ENCODE measurements at regions not wholly inside any gene's neighbourhood (a gene's known extent, or its start where the extent isn't known, plus 50 kb on each side); places are given as distances from the start of the nearest gene placed in this dataset.

DNA sequence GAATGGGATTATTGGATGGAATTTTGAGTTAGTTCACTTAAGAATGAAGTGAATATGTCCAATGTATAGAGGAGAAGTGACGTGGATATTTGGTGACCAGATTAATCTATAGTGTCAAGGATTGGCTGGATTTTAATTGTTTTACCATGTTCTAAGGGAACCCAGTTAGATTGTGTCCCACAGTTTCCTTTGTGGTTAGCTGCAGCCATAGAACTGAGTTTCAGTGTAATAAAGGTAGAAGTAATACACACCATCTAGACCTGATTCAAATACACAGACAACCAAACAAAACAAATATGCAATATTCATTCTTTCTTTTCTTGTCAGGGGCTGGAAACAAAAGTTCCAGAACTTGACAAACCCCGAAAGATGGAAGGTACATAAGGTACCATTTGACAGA is 88.0 kb upstream of the RGS18 start:
- TF ChIP-seq, protein P1, sequence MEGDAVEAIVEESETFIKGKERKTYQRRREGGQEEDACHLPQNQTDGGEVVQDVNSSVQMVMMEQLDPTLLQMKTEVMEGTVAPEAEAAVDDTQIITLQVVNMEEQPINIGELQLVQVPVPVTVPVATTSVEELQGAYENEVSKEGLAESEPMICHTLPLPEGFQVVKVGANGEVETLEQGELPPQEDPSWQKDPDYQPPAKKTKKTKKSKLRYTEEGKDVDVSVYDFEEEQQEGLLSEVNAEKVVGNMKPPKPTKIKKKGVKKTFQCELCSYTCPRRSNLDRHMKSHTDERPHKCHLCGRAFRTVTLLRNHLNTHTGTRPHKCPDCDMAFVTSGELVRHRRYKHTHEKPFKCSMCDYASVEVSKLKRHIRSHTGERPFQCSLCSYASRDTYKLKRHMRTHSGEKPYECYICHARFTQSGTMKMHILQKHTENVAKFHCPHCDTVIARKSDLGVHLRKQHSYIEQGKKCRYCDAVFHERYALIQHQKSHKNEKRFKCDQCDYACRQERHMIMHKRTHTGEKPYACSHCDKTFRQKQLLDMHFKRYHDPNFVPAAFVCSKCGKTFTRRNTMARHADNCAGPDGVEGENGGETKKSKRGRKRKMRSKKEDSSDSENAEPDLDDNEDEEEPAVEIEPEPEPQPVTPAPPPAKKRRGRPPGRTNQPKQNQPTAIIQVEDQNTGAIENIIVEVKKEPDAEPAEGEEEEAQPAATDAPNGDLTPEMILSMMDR (IDR thresholded peaks at IDR 0.05; ENCODE audit: low read depth, low read length), result no peak
- TF ChIP-seq EZH2phosphoT487 (IDR thresholded peaks at IDR 0.05; ENCODE audit: low read depth), result no peak
